ENCODE measurements at regions not wholly inside any gene's neighbourhood (a gene's known extent, or its start where the extent isn't known, plus 50 kb on each side); places are given as distances from the start of the nearest gene placed in this dataset.

DNA sequence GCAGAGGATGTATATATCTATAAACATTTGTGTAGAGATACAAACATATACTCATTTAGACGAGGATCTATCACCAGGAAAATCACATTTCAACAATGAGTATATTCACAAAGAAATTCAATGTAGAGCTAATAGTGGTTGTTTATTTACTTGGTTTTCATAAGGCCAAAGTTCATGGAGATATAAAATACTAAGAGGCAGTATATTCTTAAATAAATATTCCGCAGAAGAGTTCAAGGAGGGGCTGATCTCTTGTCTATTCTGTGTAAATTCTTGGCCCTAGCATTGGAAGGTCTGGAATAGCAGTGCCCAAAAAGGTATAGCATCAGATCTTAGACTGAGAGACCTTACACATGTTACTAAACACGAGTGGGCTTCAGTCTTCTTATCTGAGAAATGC lies 122.1 kb downstream of the EDEM1 start:
- H3K9me3 ChIP-seq: no peaks in the 10 kb centered on the region
- H3K27me3 ChIP-seq: no peaks in the 10 kb centered on the region
- no peaks in the 10 kb centered on the region for H3K36me3 ChIP-seq
- no peak overlapping the region for H3K27ac ChIP-seq
- 40 to 42% methylated on average over 3 of the region's 3 CpGs for WGBS, 2 donors
- H3K4me1 ChIP-seq: no peaks in the 10 kb centered on the region
- TF ChIP-seq EP300 (IDR thresholded peaks at IDR 0.05) (no peak), POLR2A (IDR thresholded peaks at IDR 0.05) (no peak)
- TF ChIP-seq, protein P1, sequence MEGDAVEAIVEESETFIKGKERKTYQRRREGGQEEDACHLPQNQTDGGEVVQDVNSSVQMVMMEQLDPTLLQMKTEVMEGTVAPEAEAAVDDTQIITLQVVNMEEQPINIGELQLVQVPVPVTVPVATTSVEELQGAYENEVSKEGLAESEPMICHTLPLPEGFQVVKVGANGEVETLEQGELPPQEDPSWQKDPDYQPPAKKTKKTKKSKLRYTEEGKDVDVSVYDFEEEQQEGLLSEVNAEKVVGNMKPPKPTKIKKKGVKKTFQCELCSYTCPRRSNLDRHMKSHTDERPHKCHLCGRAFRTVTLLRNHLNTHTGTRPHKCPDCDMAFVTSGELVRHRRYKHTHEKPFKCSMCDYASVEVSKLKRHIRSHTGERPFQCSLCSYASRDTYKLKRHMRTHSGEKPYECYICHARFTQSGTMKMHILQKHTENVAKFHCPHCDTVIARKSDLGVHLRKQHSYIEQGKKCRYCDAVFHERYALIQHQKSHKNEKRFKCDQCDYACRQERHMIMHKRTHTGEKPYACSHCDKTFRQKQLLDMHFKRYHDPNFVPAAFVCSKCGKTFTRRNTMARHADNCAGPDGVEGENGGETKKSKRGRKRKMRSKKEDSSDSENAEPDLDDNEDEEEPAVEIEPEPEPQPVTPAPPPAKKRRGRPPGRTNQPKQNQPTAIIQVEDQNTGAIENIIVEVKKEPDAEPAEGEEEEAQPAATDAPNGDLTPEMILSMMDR (IDR thresholded peaks at IDR 0.05): no peak
- no peak overlapping the region for H3K4me3 ChIP-seq
- DNase-seq (ENCODE audit: low spot score in 2 of 2): no peak

DNA sequence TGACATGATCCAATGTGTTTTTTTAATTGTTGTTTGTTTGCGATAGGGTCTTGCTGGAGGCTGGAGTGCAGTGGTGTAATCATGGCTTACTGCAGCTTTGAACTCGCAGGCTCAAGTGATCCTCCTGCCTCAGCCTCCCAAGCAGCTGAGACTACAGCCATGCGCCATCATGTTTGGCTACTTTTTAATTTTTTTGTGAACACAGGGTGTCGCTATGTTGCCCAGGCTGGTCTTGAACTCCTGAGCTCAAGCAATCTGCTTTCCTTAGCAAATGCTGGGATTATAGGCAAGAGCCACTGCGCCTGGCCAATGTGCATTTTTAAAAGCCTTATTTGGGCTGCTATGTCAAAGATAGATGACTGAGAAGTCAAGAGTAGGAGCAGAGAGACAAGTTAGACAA lies 123.0 kb downstream of the EDEM1 start:
- Histone ChIP-seq H3K27me3 (no peaks in the 10 kb centered on the region), H3K36me3 (no peaks in the 10 kb centered on the region), H3K4me1 (no peaks in the 10 kb centered on the region), H3K4me3 (no peak overlapping the region), H3K27ac (no peak overlapping the region), H3K9me3 (no peaks in the 10 kb centered on the region)
- TF ChIP-seq, protein P1 (IDR thresholded peaks at IDR 0.05): no peak
- TF ChIP-seq POLR2A (IDR thresholded peaks at IDR 0.05): no peak
- no peak for TF ChIP-seq EP300 (IDR thresholded peaks at IDR 0.05)
- DNase-seq (ENCODE audit: low spot score in 2 of 2): no peak
- WGBS, 2 donors: 94% methylated on average over 5 of the region's 5 CpGs

DNA sequence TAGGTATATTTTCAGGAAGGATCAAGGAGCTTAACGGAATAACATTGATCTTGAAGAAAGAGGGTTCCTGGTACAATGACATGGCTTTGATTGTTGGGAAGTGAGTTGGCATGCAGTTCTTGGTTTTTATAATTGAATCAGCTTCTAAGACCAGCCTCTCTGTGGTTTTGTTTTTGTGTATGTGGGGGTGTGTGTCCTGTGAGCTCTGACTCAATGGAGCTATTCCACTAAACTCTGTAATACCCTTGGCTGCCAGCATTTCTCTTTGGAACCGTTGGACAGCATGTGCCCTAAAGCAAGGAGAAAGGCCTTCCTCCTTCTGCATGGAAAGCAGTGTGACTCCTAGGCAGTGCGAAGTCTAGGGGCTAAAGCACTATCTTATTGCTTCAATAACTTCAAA lies 124.8 kb downstream of the EDEM1 start:
- DNase-seq (ENCODE audit: low spot score in 2 of 2): no peak
- H3K27ac ChIP-seq: no peak overlapping the region
- no peaks in the 10 kb centered on the region for H3K9me3 ChIP-seq
- no peak overlapping the region for H3K4me3 ChIP-seq
- no peaks in the 10 kb centered on the region for H3K4me1 ChIP-seq
- no peaks in the 10 kb centered on the region for H3K27me3 ChIP-seq
- TF ChIP-seq POLR2A (IDR thresholded peaks at IDR 0.05) (no peak), EP300 (IDR thresholded peaks at IDR 0.05) (no peak)
- TF ChIP-seq, protein P1 (IDR thresholded peaks at IDR 0.05): no peak
- no peaks in the 10 kb centered on the region for H3K36me3 ChIP-seq
- WGBS, 2 donors: 73 to 86% methylated on average over 3 of the region's 3 CpGs

DNA sequence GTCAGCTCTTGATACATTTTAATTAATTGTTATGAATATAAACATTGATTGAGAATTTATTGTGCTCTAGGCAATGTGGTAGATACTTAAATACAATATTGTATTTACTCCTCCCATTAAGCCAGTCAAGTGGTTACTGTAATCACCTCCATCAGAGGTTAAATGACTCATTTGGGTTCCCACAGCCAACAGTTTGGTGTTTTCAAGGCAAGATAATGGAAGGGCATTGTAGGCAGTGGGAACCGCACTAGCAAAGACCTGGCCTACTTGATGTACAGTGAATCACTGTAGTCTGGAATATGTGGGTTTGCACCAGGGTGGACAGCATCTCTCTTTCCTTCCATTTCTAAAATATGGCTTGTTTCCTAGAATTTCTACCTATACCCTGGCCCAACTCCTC lies 127.4 kb downstream of the EDEM1 start:
- no peak overlapping the region for H3K27ac ChIP-seq
- WGBS, 2 donors: 83 to 86% methylated on average over 1 of the region's 1 CpG
- no peak overlapping the region for H3K4me3 ChIP-seq
- H3K27me3 ChIP-seq: no peaks in the 10 kb centered on the region
- TF ChIP-seq POLR2A (IDR thresholded peaks at IDR 0.05) (no peak), EP300 (IDR thresholded peaks at IDR 0.05) (no peak)
- TF ChIP-seq, protein P1 (IDR thresholded peaks at IDR 0.05): no peak
- DNase-seq (ENCODE audit: low spot score in 2 of 2): no peak
- H3K9me3 ChIP-seq: no peaks in the 10 kb centered on the region
- H3K4me1 ChIP-seq: no peaks in the 10 kb centered on the region
- H3K36me3 ChIP-seq: no peaks in the 10 kb centered on the region

DNA sequence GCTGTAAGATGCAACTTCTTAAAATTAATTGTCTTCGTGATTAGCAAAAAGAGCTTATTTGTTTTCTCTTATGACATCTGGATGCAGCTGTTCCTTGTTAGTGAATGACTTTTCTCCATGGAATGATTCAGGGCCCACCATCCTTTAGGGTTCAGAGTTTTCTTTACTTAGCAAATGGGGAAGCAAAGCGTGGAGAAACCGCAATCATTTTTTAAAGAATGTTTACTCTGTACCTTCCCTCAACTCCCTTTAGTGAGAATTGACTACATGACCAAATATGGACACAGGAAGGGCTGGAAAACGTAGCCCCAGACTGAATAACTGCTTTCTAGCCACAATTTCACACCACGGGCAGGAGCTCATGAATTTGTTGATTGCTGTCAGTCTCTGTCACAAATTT lies 130.1 kb downstream of the EDEM1 start:
- no peaks in the 10 kb centered on the region for H3K36me3 ChIP-seq
- no peak overlapping the region for H3K4me3 ChIP-seq
- TF ChIP-seq POLR2A (IDR thresholded peaks at IDR 0.05): no peak
- no peak for TF ChIP-seq EP300 (IDR thresholded peaks at IDR 0.05)
- TF ChIP-seq, protein P1 (IDR thresholded peaks at IDR 0.05): no peak
- H3K27ac ChIP-seq: no peak overlapping the region
- no peaks in the 10 kb centered on the region for H3K4me1 ChIP-seq
- WGBS, 2 donors: 38 to 43% methylated on average over 5 of the region's 5 CpGs
- no peaks in the 10 kb centered on the region for H3K9me3 ChIP-seq
- H3K27me3 ChIP-seq: no peaks in the 10 kb centered on the region
- DNase-seq (ENCODE audit: low spot score in 2 of 2): no peak
